ENCODE measurements at regions not wholly inside any gene's neighbourhood (a gene's known extent, or its start where the extent isn't known, plus 50 kb on each side); places are given as distances from the start of the nearest gene placed in this dataset.
"Not testable (repeated sequence)": the region's sequence is repeated elsewhere in the genome, so short reads cannot be mapped to it uniquely, and the experiment has no call there.

DNA sequence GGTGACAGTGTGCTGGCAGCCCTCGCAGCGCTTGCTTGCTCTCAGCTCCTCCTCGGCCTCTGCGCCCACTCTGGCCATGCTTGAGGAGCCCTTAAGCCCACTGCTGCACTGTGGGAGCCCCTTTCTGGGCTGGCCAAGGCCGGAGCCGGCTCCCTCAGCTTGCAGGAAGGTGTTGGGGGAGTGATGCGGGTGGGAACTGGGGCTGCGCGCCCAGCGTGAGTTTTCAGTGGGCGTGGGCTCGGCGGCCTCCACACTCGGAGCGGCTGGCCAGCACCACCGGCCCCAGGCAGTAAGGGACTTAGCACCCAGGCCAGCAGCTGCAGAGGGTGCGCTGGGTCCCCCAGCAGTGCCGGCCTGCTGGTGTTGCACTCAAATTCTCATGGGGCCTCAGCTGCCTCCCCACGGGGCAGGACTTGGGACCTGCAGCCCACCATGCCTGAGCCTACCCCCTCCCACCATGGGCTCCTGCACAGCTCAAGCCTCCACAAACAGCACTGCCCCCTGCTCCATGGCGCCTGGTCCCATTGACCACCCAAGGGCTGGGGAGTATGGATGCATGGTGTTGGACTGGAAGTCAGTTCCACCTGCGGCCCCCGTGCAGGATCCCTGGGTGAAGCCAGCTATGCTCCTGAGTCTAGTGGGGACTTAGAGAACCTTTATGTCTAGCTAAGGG is 223.1 kb upstream of the PTPRD start:
- no peak for DNase-seq (ENCODE audit: low read depth)

DNA sequence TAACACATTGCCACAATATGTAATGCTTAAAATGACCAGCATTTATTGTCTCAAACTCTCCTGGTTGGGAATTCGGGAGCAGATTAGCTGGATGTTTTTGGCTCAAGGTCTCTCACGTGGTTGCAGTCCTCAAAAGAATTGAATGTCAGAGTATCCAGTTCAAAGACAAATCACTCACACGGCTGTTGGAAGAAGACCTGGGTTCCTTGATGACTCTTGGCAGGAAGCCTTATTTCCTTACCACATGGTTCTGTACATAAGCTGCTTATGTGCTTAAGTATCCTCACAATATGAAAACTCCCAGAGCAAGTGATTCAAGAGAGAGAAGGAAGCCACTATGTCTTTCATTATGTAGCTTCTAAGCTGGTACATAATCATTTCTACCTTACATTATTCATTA is 230.3 kb upstream of the PTPRD start:
- DNase-seq (ENCODE audit: low read depth), result no peak

DNA sequence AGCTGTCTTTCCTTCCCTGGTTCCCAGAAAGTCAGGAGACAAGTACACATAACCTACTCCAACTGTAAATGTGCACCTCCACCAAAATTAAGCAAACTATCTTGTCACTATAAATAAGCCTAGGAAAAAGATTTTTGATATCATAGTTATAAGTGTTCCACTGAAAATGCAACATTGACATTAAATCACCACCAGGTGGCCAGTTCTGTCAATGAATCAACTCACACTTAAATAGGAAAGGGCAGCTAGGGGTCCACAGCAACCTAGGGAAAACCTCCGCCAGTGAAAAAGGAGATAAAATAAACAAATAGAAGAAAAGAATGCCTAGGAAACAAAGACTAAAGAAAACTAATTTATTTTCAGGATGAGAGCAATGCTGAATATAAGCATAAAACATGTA is 243.0 kb upstream of the PTPRD start:
- DNase-seq (ENCODE audit: low read depth), result no peak

DNA sequence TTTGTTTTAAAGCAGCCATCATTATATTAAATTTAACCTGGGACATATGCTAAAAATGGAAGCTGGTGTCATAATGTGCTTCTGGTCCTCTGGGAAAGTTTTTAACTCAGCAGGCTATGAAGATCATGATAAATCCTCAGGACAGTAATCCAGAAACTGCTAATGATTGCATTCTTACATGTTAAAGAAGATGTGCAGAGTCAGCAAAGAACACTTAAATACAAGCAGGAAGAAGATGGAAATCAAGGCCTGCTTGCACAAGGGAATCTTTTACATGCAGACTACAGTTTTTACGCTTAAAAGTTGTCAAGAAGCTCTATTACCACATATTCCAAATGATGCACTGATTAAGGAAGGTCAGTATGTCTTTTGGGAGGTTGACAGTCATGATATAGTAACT is 246.0 kb upstream of the PTPRD start:
- no peak for DNase-seq (ENCODE audit: low read depth)

DNA sequence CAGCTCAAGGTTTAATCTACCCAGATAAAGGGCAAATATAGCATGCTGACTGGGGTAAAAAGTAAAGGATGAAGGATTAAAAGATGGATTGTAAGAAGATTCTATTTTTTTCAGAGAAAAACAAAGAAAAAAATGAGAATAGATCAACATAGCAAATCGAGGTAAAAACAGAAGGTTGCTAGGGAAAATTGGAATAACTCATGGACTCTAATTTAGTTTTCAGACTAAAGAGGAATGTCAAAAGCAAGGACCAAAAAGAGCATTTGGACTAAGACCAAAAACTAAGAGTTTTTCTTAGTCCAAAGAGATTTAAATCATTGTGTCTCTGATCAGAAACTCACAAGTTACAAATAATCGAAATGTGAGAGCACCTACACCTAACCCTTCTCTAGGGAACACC is 250.7 kb upstream of the PTPRD start:
- no peak for DNase-seq (ENCODE audit: low read depth)

DNA sequence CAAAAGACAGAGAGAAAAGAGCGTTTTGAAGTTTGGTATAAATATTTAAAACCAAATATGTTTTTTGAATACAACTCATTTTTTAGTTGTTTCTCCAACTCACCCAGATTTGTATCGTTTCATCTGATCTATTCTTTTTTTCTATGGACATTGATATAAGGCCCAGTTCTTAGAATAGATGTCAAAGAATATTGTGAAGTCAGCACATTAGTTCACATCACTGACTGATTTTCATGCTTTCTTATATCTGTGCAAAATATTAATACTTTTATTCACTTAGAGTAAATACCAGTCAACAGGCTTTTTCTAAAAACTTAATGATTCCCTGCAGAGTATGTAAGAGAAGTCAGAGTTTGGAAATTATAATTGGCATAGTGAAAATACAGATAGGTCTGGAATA is 254.4 kb upstream of the PTPRD start:
- no peak for DNase-seq (ENCODE audit: low read depth)

DNA sequence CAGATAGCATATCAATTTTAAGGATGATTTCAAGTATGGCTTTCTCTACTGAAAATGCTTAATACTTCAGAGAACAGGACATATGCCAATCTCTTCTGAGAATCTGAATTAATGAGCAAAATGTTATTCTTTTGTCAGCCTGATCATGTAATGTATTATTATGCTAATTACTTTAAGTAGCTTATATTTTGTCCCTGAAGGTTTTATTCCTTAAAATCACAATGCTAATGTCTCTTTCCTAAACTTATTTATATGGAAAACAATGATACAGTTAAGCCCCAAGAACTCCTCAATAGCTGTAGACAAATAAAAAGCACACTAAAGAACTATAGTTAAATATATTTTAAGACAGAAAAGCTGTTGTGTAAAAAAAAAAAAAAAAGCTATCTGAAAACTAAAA is 256.9 kb upstream of the PTPRD start:
- no peak for DNase-seq (ENCODE audit: low read depth)

DNA sequence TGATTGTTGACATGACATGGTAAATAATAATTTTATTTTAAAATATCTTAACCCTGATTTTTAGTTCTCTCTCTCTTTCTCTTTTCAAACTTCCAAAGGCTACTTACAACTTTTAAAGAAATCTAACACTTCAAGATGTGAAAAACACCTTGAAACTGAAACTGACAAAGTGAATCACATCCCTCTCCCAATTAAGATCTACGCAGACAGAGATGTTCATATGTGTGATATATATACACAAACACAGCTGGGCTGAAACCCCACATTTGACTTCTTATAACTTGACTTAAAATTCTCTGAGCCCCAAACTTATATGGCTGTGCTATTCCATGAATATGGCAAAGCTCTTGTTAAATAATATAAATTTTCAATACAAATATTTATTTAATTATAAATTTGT is 261.2 kb upstream of the PTPRD start:
- no peak for DNase-seq (ENCODE audit: low read depth)

DNA sequence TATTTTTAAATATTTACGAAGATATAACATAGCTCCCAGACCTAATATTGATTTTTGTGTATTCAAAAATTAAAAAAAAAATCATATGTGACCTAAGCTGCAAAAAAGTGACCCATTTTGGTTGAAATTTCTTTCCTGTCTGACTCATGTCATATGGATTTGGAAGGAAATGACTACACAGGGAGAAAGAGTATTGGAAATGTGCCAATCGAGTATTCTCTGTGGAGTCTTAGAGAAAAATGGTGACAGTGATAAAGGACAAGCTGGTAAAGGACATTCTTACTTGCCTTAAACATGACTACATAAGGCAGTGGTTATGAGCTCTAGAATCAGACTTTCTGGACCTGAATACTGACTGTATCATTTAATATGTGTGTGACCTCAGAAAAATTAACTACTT is 262.9 kb upstream of the PTPRD start:
- DNase-seq (ENCODE audit: low read depth), result no peak

DNA sequence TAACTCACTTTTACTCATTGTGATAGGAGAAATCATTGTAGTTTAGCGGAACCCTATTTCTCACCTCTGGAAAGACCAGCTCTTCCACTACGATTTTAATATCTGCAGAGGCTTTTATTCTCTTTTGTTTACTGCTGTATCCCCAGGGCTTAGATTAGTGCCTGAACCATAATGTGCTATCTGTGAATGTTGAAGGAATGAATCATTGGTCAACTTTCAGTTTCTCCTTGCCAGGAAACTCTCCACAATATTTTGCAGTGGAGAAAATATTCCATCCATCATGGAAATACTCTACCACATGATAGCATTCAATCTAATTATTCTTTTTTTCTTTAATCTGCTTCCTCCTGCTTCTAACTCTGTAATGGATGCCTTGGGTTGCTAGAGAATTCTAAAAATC is 263.5 kb upstream of the PTPRD start:
- DNase-seq (ENCODE audit: low read depth), result no peak

DNA sequence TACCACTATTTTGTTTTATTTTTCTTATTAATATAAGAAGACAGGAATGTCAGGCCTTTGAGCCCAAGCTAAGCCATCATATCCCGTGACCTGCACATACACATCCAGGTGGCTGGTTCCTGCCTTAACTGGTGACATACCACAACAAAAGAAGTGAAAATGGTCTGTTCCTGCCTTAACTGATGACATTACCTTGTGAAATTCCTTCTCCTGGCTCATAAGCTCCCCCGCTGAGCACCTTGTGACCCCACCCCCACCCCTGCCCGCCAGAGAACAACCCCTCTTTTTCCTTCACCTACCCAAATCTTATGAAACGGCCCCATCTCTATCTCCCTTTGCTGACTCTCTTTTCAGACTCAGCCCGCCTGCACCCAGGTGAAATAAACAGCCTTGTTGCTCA is 277.5 kb upstream of the PTPRD start:
- not testable (repeated sequence) for DNase-seq (ENCODE audit: low read depth)

DNA sequence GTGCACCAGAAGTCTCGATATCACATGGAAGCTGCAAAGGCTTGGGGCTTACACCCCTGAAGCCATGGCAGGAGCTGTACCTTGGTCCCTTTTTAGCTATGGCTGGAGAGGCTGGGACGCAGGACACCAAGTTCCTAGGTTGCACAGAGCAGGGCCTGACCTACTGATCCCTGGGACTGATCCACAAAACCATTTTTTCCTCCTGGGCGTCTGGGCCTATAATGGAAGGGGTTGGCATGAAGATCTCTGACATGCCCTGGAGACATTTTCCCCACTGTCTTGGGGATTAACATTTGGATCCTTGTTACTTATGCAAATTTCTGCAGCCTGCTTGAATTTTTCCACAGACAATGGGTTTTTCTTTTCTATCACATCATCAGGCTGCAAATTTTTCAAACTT is 286.7 kb upstream of the PTPRD start:
- no peak for DNase-seq (ENCODE audit: low read depth)

DNA sequence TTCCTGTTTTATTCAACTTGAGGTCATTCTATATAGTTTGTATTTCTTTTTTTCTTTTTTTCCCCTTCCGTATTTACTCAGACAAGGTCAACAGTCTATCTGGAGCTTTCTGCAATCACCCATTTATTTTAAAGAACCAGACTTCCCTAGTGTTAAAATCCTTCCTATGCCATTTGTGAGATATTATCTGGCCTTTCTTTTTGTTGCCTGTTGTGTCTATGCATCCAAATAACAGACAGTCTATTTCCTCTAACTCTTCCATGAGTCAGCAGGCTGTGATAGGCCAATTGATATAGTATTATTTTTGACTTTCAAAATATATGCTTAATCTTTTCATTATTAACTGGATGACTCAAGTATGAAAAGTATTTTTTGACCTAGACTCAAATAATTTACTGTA is 291.2 kb upstream of the PTPRD start:
- DNase-seq (ENCODE audit: low read depth), result no peak

DNA sequence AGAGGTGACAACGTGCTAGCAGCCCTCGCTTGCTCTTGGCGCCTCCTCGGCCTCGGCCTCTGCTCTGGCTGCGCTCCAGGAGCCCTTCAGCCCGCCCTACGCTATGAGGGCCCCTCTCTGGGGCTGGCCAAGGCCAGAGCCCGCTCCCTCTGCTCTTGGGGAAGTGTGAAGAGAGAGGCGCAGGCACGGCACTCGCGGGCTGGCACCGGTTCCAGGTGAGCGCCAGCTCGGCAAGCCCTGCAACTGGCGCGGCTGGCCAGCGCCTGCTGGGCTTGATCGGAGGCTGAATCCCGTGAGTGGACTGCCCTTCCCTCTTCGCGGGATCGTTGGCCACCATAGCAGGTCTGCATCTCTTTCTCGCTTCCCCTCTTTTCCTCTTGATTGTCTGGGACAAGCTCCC is 298.0 kb upstream of the PTPRD start:
- no peak for DNase-seq (ENCODE audit: low read depth)

DNA sequence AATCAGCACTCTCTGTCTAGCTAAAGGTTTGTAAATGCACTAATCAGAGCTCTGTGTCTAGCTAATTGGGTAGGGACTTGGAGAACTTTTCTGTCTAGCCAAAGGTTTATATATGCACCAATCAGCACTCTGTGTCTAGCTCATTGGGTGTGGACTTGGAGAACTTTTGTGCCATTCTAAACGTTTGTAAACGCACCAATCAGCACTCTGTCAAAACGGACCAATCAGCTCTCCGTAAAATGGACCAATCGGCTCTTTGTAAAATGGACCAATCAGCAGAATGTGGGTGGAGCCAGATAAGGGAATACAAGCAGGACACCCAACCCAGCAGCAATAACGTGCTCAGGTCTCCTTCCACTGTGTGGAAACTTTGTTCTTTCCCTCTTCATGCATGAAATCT is 298.6 kb upstream of the PTPRD start:
- no peak for DNase-seq (ENCODE audit: low read depth)

DNA sequence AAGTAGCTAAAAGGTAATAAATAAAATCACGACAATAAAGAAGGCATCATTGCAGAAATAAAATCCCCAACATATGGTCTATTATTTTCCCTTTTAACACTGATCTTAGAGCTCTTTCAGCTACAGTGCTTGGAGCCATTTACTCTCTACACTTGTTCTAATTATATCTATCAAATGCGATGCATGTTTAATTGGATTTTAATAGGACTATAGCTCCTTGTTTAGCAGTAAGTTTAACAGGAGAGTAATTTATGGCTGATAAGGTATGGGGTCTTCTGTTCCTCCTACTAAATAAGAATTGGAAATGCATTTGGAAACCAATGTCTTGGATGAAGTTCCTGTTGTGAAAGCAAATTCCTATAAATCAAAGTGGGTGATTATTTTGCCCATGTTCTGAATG is 304.2 kb upstream of the PTPRD start:
- no peak for DNase-seq (ENCODE audit: low read depth)

DNA sequence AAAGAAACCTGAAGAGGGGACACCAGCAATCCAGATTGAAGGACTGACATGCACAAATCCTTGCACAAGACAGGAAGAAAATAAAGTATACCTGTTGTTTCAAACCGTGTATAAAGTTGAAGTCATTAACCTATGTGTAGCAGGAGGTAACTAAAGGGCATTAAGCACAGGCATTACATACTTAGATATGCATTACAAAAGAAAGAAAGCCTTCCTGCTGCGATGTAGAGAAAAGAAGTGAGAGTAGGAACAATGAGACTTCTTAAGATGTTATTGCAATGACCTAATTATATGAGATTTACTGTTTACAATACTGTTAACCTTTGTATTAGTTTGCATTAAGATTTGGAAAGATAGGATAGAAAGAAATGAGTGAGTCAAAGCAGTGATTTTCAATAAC is 308.9 kb upstream of the PTPRD start:
- no peak for DNase-seq (ENCODE audit: low read depth)

DNA sequence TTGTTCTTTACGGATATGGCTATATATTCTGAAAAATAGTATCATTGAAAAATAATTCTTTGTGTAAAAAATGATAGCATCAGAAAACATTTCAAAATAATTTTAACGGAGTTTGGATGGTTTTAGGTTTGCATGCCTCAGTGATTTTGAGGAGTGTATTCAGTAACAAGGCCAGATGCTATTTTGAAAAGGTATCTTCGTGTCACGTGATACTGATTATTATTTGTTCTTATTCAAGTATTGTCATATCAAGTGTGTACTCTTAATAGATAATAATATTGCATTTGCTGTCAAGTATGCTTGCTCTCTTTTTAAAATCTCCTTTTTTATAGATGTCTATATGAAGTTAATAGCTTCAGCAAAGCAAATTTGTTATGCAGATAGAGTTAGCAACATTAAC is 313.1 kb upstream of the PTPRD start:
- no peak for DNase-seq (ENCODE audit: low read depth)

DNA sequence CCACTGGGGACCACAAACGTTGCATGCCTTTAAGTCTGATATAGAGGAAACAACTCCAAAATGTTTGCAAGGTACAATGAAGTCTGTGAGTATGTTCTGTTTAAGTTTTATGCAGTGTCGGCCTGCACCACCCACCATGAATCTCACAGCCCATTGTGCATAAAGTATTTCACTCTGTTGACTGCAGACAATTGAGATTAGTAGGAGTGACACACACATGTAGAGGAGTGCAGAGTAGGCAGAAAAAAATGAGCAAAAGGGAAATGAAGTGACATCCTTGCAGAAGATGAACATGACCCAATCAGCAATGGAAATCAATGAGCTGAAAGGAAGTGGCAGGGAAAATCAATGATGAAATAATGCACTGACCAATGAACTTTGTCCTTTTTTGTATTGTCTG is 315.6 kb upstream of the PTPRD start:
- no peak for DNase-seq (ENCODE audit: low read depth)

DNA sequence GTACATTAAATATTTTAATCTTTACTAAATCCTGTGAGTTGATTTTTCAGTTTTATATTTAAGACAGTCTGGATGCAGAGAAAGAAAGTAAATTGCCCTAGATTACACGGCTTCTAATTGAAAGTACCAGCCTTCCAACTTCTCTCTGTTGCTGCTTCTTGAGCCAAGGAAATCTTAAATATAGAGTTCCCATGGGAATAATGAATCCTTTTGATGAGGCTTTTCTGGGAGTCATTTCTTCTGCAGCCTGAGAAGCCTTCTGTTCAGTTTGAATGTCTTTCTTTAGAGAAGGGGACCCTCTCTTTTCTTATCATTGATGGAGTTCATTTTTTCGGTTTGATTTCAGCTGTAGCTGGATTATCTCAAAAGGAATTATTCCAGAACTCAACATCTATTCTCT is 317.3 kb upstream of the PTPRD start:
- DNase-seq (ENCODE audit: low read depth), result no peak

DNA sequence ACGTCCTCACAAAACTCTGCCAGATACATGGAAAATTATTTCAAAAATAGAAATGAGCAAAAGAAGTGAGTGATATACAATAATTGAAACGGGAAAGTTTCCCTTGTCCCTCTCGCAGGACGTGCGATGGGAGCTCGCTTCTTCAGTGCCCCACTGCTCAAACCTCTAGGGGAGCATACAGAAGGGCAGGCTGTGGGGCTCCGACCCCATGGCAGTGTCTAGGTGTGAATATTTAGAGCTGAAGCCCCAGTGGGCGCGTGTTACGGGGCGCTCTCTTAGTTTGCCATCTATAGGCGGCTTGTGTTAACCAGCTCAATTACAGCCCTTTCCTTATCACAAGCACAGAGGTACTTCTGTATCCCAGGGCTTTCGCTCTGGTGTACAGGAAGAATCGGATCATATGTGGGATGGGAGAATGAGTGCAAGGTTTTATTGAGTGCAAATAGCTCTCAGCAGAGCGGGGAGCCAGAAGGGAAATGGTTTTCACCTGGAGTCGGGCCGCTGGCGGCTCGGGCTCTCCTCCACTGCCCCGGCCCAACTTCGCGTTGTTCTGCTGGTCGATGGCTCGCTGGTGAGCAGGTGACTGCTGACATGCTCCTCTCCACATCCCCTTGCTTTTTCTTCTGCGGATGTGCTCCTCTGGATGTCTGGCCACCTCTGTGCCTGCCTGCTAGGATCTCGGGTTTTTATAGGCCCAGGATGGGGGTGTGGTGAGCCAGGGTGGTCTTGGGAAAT is 334.0 kb upstream of the PTPRD start:
- no peak for DNase-seq (ENCODE audit: low read depth)

DNA sequence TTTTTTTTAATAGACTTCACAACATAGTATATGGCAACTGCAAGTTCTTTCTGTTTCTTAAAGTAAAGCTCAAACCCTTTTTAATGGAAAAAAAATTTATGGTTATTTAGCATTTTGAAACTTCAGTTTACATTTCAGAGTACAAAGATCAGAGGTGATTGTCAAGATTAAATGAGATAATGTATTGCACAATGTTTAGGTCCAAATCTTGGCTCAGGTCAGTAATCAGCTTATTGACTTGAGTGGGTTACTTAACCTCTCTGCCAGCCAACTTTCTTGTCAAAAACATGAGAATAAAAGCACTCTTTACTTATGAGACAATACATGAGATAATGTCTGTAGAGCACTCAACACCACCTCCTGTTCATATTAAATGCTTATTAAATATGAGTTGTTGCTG is 345.1 kb upstream of the PTPRD start:
- DNase-seq (ENCODE audit: low read depth), result no peak

DNA sequence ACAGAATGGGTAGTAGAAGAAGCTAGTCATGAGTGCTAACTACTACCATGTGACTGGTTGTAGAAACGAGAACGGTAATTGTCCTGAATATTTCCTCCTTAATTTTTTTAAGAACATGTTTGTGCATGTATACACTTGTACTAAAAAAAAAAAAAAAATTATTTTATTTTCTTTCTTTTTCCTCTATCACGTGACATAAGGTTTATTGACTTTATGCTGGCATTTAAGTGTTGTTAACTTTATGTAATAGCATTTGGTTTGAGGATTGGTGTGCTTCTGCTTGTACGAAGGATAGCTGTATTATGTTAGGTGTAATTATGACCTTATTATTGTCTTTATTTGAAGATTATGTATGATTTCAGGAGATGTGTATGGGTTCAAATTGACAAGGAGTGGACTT is 349.1 kb upstream of the PTPRD start:
- no peak for DNase-seq (ENCODE audit: low read depth)

DNA sequence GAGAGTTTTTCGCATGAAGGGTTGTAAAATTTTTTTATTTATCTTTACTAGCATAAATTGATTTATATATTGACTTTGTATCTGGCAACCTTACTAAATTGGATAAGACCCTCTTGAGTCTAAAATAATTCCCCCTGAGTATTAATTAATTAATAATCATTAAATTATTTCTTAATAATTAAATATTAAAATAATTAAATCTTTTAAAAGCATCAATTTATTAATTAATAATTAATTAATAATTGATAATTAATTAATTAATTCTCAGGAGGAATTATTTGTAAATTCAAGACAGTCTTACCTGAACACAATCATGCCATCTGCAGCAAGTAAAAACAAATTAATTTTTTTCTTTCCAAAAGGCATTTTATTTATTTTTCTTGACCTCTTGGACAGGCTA is 370.4 kb upstream of the PTPRD start:
- no peak for DNase-seq (ENCODE audit: low read depth)
